Pons (tissue), 1 donor: ENCODE measurements at regions not wholly inside any gene's neighbourhood (a gene's known extent, or its start where the extent isn't known, plus 50 kb on each side); places are given as distances from the start of the nearest gene placed in this dataset.

Source experiments
- DNase-seq: peaks from one replicate; pipeline ENCODE4 v3.0.0-alpha.2; 2016; ENCODE audit warnings: low spot score

DNA sequence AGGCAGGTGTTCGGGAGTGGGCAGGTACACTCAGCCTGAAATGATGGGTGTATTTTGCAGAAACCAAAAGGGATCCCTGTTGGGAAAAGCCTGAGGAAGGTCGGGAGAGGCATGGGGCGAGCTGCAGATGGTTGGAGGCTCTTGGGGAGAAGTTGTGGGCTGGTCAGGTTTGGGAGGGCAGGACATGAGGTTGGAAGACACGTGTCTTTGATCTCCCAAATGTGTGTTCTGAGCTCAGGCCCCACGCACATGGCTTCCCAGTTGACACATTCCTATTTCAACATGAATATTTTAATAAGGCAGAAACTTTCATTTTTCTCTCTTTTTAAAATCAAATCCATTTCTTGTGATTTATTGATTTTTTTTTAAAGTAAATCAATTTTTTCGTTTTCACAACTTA is 1003.3 kb downstream of the TBC1D22A start:
- no peak for DNase-seq

DNA sequence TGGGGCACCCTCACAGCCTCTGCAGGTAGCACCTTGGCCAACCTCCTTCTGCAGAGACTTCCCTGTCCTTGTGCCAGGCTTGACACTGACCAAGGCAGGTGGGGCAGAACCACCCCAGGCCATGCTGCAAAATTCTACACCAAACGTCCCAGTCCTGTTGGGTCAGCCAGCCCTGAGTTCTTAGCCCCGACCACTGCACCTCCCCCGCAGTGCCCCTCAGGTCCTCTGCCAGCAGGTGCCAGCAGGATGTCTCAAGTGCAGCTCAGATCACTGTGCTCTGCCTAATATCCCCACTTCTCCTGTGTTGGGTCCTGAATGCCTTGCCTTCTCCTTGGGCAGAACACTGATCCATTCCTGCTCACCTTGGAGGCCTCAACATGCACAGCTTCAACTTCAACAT is 999.7 kb downstream of the TBC1D22A start:
- DNase-seq, result no peak

DNA sequence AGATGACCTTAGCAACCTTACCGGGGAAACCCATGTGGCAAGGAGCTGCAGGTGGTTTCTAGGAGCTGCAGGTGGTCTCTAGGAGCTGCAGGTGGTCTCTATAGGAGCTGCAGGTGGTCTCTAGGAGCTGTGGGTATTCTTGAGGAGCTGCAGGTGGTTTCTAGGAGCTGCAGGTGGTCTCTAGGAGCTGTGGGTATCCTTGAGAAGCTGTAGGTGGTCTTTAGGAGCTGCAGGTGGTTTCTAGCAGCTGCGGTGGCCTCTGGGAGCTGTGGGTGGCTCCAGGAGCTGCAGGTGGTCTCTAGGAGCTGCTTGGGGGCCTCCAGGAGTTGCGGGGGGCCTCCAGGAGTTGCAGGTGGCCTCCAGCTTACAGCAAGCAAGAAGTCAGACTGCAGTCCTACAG is 997.5 kb downstream of the TBC1D22A start:
- DNase-seq, result no peak

DNA sequence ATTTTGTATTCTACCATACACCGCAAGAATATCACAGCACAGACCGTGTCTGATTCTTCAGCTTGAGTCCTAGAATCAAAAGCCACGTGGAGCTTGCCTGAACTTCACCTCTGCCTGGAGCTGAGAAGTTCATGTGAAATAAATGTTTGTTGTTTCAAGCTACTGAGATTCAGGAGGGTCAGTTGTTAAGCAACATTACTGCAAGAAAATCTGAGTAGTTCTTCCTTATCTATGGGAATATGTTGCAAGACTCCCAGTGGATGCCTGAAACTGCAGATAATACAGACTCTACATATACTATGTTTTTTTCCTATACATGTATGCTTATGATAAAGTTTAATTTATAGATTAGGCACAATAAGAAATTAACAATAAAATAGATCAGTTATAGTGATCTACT is 995.3 kb downstream of the TBC1D22A start:
- DNase-seq, result no peak

DNA sequence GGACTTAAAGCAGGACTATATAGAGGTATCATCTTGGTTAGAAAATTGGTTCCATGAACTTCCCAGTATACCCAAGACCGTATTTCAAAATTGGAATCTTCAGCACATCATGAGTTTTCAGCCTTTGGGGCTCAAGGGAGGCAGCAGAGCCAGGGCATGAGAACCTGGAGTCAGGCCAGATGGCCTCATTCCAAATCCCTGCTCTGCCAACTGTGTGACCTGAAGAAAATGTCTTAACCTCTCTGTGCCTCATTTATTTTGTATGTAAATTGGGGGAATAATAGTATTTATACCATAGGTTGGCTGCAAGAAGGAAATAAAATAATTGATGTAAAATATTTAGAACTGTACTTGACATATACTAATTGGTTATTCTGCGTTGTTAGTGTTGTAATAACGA is 987.6 kb downstream of the TBC1D22A start:
- no peak for DNase-seq

DNA sequence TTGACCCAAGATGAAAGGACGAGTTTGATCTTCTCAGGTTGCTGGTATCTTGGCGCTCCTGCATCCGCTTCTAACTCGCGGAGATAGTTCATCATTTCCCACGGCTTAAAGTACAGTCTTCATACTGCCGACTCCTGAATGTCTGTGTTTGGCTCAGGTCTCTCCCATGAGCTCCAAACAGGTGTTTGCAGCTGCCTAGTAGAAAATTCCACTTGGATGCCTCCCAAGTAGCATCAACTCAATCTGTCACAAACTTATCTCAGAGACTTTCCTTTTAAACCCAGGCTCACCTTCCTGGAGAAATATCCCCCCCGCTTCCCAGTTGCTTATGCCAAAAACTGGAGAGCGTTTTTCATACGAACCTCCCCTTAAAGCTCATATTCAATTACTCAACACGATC is 986.5 kb downstream of the TBC1D22A start:
- no peak for DNase-seq

DNA sequence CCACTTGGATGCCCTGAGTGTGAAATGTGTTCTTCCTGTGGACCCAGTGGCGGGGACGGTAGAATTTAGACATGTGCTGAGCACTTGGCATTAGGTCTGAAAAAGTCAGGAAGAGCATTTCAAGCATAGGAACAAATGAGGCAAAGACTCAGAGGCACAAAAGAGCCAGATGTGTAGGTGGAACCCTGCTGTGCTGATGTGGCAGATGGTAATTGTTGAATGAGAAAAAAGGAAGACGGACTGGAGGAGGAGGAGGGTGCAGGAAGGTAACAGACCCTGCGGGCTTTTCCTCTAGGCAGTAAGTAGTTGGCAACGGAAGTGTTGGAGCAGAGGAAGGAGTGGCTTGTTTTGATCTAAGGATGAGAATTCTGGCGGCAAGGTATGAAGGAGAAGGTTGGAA is 985.8 kb downstream of the TBC1D22A start:
- DNase-seq, result no peak

DNA sequence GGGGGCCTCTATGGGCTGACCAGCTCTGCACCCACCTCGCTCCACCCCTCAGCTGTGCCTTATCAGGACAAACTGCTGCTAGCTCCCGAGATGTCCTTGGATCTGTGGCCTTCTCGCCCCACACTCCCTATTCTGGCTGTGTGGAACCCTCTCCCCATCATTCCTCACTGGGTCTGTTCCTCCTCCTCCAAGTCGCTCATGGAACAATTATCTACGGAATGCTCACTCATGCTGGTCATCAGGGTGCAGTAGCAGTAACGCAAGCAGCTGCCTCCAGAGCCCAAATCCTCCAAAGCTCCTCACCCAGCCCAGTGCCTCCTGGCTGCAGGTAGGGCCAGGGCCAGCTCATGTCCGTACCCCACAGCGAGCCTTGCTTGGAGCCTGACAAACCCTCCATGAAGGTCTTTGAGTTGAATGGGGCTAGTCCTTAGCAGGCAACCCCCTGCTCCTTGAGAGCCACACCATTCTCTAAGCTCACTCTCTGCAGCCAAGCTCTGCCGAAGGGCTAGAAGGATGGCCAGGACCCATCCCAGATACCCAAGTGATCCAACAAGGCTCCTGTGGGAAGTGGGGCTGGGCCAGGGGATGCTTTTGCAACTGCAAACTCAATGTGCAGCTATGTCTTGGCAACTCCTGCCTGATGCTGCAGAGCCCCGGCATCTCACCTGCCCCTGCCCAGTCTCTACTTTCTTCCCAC is 977.8 kb downstream of the TBC1D22A start:
- no peak for DNase-seq

DNA sequence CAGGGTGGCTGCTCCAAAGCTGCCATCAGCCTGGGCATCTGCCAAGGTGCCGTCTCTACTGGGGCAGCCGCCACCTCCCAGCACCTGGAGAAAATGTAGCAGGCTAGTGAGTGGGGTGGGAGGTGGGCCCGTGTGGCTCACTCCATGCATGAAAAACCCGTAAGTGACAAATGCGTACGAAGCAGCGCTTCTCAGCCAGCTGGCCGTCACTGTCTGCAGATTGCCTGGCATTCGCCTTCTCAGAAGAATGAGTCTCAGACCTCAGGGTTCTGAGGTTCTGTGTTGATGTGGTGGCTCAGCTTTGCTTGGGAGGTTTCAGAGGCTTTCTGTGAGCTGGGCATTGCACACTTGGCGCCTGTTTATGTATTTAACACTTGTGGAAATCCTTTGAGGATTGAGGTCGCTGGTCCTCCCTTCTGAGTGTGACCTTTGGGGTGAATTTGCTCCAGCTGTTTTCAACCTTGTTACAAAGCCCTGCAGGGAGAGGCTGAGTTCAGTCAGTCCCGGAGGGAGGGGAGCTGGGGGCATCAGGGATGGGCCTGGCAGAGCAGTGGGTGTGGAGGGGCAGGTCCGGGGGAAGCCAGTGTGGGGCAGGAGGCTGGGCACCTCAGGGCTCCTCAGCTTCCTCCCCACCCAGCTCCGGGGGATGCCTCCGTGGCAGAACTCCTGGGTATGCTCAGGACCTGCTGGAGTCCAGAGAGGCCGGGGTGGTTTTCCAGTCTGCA is 977.0 kb downstream of the TBC1D22A start:
- no peak for DNase-seq

DNA sequence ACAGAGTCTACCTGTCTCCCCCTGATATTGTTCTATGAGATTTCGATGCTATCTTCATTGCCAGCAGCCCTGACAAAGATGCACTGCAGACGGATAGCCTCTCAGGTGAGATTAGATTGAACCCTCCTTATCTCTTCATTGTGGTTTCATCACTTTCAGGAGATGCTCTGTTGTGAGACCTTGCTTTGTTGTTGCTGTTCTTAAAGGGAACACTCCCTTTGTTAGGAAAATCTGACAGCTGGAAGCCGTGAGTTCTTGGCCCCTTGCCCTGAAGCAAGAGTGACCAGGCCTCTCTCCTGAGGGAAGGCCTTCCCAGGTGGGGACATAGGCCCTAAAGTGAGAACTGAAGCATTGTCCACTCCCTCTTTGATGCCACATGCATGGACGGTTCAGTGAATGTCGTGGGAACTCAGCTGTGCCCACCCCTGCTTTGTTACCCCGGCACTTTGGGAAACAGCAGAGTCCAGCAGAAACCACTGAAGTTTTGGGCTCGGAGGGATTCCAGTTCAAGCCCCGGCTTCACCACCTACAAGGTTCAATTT is 976.1 kb downstream of the TBC1D22A start:
- no peak for DNase-seq

DNA sequence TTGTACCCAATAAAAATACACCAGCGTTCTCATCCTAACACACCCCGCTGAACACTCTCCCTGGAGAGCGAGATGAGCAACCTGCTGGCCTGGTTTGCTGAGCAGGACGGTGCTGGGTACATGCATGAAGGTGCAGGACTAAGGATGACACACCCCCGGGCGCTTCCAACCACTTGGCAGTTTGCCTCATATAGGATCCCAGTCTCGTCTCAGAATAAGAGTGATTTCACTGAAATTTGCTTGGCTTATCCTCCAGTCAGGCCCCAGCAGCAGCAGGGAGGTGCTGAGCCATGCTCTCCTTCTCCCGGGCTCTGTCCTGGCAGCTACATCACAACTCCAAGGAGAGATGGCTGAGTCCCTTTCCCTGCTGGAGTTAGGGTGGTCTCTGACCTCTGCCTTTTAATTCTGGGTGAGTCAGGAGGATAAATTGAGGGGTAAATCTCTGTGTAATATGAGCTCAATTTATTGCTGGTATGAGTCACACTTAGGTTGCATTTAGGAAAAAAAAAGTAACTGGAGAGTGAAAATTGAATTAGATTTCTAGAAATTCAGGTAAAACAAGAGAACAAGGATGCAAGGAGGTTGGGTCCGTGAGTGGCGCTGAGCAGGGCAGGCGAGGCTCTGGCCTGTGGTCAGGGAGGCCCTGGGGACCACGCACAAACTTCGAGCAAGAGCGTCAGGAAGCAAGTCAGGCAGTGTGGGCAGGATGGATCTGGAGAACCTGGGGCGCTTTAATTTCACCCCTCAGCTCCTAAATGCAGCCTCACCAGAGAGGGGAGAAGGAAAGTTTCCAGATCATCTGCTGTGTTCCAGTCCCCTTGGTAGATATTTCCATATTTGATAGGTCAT is 974.0 kb downstream of the TBC1D22A start:
- no peak for DNase-seq

DNA sequence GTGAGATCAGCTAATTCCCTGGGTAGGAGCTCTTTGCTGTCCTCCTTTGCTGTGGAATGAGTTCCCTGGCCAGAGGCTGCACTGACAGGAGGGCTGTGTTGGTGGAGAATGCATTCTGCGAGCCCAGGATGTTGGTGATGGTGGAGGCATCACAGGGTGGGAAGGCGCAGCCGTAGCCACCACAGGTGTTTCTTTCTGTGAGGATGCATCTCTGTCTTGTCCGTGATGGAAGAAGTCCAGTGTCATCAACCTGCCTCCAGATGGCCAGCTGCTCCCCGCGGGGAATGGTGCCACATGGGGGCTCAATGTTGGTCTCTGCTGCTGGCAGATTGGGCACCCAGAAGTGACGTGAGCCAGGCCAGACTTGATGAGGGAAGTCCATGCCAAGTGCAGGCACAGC is 972.1 kb downstream of the TBC1D22A start:
- DNase-seq, result no peak

DNA sequence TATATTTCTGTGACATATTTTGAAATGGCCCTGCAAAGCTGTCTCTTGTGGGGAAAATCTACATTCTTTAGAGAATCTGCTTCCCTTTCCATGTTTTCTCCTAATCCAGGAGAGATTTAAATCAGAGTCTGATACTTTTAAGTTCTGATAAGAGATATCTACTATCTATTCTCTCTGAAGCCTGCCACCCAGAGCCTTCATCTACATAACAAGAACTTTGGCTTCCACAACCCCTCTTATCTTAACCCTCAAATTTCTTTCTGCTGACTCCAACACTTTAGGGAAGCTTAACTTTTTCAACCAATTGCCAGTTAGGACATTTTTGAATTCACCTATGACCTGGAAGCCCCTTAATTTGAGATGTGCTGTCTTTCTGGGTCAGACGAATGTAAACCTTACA is 965.2 kb downstream of the TBC1D22A start:
- no peak for DNase-seq

DNA sequence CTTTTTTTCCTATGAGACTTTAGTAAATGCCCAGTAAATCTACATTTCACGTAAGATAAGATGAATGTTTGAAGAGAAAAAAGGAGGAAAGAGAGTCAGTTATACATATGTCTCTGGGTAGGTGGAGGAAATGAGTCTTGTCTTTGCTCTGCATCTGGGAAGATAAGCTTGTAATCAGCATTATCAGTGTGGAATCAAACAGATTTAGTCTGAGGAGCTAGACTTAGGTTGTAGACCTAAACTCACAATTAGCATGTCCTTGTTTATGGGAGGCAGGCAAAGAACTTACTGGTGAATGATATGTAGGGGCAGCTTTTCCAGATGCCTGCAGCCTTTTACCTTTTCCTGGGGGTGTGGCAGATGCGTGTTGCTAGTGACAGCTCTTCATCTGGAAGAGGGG is 962.3 kb downstream of the TBC1D22A start:
- DNase-seq, result no peak

DNA sequence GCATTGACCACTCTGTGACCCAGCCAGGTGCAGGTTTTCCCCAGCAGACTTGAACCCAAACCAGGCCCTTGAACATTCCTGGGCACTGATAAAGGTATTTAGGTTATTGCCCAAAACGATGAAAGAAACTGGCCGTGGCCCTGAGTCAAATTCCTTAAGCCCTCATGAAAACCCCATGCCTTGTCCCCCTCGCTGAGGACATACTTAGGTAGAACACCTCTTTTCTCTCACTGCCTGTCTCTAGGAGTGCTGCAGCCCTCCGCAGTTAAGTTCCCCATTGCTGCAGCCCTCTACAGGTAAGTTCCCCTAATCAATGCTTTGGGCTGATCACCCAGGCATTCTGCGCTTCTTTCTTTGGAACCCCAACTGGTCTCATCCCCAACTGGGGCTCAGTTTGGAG is 961.6 kb downstream of the TBC1D22A start:
- no peak for DNase-seq

DNA sequence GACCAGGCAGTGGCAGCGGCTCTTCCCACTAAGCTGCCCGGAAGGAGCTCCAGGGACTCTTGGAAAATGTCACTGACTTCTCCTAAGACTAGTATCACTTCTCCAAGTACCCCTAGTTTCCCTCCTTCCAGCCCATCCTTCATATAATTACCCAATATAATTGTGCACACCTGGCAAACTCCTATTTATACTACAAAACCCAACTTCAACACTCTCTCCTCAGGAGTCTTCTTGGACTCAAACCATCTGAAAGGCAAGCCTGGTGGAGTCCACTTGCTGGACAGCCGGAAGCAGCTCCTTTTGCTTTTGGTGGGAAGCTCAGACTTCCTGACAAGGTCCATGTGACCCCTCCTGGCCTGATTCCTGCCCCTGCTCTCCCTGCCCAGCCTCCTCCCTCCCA is 955.9 kb downstream of the TBC1D22A start:
- DNase-seq, result no peak

DNA sequence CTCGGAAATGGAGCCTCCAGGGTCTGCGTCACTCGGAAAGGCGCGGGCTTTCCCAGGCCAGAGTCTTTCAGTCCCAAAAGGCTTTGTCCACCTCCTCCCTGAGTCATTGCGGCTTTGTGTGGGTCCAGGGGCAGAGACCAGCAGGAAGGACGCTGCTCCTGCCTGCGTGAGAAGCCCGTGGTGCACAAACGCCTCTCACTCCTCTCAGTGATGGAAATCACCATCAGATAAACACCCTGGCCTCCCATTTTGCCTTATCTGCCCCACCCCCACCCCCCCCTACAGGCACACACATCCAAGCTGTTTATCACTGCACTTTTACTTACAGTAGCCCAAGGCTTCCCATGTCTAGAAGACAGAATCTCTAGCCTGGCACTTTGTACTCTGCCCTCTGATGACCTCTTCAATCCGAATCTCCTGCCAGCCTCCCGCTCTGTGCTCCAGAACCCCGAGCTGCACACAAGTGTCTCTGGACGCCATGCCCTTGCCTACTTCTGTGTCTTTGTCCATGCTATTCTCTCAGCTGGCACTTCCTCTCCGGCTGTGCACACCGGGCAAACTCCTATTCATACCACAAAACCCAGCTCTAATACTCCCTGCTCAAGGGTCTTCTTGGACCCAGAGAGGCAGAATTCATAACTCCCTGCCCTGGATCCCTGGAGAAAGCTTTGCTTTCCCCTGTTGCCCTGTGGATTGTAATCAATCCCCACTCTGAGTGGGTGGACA is 954.6 kb downstream of the TBC1D22A start:
- no peak for DNase-seq

DNA sequence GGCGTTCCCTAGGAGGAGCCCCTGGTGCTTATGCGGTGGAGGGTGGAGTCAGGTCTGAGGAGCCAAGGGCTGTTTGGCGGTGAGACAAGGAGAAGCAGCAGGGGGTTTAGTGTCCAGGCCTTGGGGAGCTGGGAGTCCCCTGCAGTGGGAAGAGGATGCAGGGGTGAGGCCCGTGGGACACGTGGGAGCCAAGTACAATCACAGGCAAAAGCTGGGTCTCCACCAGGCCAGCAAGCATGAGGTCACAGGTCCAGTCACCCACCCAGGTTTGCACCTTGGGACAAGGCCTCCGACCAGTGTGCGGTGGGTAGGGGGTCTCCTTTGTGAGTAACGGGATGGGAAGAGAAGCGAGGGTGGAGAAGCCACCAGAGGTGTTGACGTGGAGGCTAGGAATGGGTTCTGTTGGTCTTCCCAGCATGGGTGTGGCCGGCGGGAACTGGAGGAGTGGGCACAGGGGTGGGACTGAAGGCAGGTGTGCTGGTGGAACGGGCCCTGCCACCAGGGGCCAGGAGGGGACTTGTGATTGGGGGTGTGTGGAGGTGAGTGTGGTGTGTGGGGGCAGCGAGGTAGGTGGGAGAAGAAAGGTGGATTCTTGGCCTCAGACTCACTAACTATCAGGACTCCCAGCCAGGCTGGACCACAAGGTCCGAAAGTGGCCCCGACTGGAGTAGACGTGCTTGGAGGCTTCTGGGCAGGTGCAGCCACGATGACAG is 953.6 kb downstream of the TBC1D22A start:
- no peak for DNase-seq

DNA sequence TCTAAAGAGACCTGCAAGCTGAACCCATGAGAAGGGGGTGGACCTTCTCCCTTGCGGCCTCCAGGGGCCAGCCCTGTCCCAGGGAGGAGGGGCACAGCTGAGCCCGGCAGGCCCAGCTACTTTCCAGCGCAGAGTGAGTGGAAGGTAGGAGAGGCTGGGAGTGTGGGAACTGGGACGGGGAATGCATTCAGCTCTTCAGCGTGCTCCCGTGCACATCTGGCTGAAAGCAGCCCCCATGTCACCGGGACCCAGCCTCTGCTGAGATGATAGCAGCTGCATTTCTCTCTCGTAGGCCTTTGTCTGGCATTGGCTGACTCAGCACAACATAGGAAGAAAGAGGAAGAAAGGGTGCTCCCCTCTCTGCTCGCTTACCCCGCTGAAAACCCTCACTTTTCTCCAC is 951.5 kb downstream of the TBC1D22A start:
- DNase-seq, result no peak

DNA sequence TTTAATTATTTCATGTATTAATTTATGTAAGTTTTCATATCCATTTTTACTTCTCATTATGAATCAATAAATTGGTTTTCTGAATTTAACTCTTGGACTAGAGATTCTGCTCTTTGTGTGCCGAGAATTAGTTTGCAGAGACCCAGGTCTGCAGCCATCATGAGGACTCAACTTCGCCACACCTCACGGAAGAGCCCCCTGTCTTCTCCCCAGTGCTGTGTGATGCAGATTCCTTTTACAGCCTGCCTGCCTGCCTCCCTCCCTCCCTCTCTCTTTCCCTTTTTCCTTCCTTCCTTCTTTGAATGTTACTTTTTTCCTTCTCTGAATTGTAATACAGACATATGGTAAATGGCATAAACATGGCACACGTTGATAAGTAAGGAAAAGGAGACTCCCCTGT is 947.7 kb downstream of the TBC1D22A start:
- no peak for DNase-seq

DNA sequence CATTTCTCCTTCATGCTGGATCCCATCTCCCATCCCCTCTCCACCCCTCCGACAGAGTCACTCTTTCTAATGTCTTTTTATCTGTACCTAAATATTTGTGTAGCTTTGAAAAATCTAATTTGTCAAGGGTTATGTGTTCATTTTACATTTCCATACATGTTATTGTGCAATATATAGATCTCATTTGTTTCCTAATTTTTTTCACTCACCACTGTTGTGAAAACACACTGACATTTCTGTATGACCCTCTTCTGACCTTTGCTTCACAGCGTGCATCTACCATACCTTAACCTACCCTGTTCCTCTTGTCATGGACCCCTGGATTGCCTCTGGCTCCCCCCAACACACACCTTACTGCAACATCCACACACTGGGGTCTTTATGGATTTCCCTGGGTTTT is 942.9 kb downstream of the TBC1D22A start:
- no peak for DNase-seq
